BLaER1 (cell line): ENCODE measurements at regions not wholly inside any gene's neighbourhood (a gene's known extent, or its start where the extent isn't known, plus 50 kb on each side); places are given as distances from the start of the nearest gene placed in this dataset.
A peak's percentile ranks its signal among the peaks of the same experiment; 100 is the strongest.

Experiments used
- H3K27ac ChIP-seq: shearing (Covaris generic); formaldehyde crosslinking; 2 replicates; pipeline ENCODE4 v1.8.1; 2022
- H3K27me3 ChIP-seq: shearing (Covaris generic); formaldehyde crosslinking; 2 replicates; pipeline ENCODE4 v1.8.1; 2022
- H3K36me3 ChIP-seq: shearing (Covaris generic); formaldehyde crosslinking; 2 replicates; pipeline ENCODE4 v1.8.1; 2022
- H3K4me1 ChIP-seq: shearing (Covaris generic); formaldehyde crosslinking; 2 replicates; pipeline ENCODE4 v1.8.1; 2022
- H3K4me2 ChIP-seq: shearing (Covaris generic); formaldehyde crosslinking; 2 replicates; pipeline ENCODE4 v1.8.1; 2022
- H3K4me3 ChIP-seq: shearing (Covaris generic); formaldehyde crosslinking; 2 replicates; pipeline ENCODE4 v1.8.1; 2022
- H3K9ac ChIP-seq: shearing (Covaris generic); formaldehyde crosslinking; 2 replicates; pipeline ENCODE4 v1.8.1; 2022
- H3K9me3 ChIP-seq: shearing (Covaris generic); formaldehyde crosslinking; 2 replicates; pipeline ENCODE4 v1.8.1; 2022
- H4K20me1 ChIP-seq: shearing (Covaris generic); formaldehyde crosslinking; 2 replicates; pipeline ENCODE4 v1.8.1; 2022
- Cebpa-rat ChIP-seq: shearing (Covaris generic); IDR thresholded peaks from 2 replicates; pipeline ENCODE4 v1.8.1; 2022

- no peak overlapping the region for H3K4me3 ChIP-seq
- H3K9me3 ChIP-seq, result no peaks in the 10 kb centered on the region
- no peak for TF ChIP-seq Cebpa-rat
- no peaks in the 10 kb centered on the region for H3K36me3 ChIP-seq
- no peak overlapping the region for H3K27ac ChIP-seq
- no peak overlapping the region for H3K9ac ChIP-seq
- no peaks in the 10 kb centered on the region for H3K4me1 ChIP-seq
- H4K20me1 ChIP-seq, result no peaks in the 10 kb centered on the region
- H3K4me2 ChIP-seq, result no peak overlapping the region
- no peaks in the 10 kb centered on the region for H3K27me3 ChIP-seq
These were observed 69.6 kb downstream of the MDH1 start for GRCh38 chr2:63658176-63658968.

- Histone ChIP-seq H3K9ac (no peak overlapping the region), H3K27me3 (no peaks in the 10 kb centered on the region), H3K36me3 (no peaks in the 10 kb centered on the region), H3K4me2 (no peak overlapping the region), H3K4me3 (no peak overlapping the region), H3K4me1 (no peaks in the 10 kb centered on the region), H3K27ac (no peak overlapping the region), H4K20me1 (no peaks in the 10 kb centered on the region), H3K9me3 (no peaks in the 10 kb centered on the region)
- no peak for TF ChIP-seq Cebpa-rat
These were observed 71.3 kb downstream of the MDH1 start for GRCh38 chr2:63660060-63660459.

GRCh38 chr2:63661076-63661475 lies 72.3 kb downstream of the MDH1 start:
- Histone ChIP-seq H3K36me3 (no peaks in the 10 kb centered on the region), H3K27me3 (no peaks in the 10 kb centered on the region), H3K27ac (no peak overlapping the region), H3K4me1 (peaks cover 7% of the 10 kb centered on the region), H3K9ac (no peak overlapping the region), H3K4me3 (no peak overlapping the region), H3K9me3 (no peaks in the 10 kb centered on the region), H4K20me1 (no peaks in the 10 kb centered on the region), H3K4me2 (no peak overlapping the region)
- TF ChIP-seq Cebpa-rat, result no peak

- Histone ChIP-seq H3K27me3 (no peaks in the 10 kb centered on the region), H3K9ac (no peak overlapping the region), H3K4me1 (peaks cover 14% of the 10 kb centered on the region), H3K4me3 (no peak overlapping the region), H3K27ac (no peak overlapping the region), H3K36me3 (no peaks in the 10 kb centered on the region), H4K20me1 (no peaks in the 10 kb centered on the region), H3K4me2 (no peak overlapping the region), H3K9me3 (no peaks in the 10 kb centered on the region)
- TF ChIP-seq Cebpa-rat, result no peak
These were observed 73.5 kb downstream of the MDH1 start for GRCh38 chr2:63662028-63662804.

GRCh38 chr2:63663013-63663864 lies 74.5 kb downstream of the MDH1 start:
- no peak overlapping the region for H3K4me3 ChIP-seq
- no peaks in the 10 kb centered on the region for H3K36me3 ChIP-seq
- no peaks in the 10 kb centered on the region for H4K20me1 ChIP-seq
- no peak overlapping the region for H3K4me2 ChIP-seq
- no peaks in the 10 kb centered on the region for H3K27me3 ChIP-seq
- peaks cover 14% of the 10 kb centered on the region for H3K4me1 ChIP-seq
- no peak overlapping the region for H3K27ac ChIP-seq
- no peak for TF ChIP-seq Cebpa-rat
- H3K9me3 ChIP-seq, result no peaks in the 10 kb centered on the region
- H3K9ac ChIP-seq, result no peak overlapping the region

- no peaks in the 10 kb centered on the region for H4K20me1 ChIP-seq
- TF ChIP-seq Cebpa-rat, result no peak
- H3K4me3 ChIP-seq, result no peak overlapping the region
- peaks cover 14% of the 10 kb centered on the region for H3K4me1 ChIP-seq
- peak overlapping the region; percentile 42; the same call in 1 of the 2 replicates for H3K4me2 ChIP-seq
- no peak overlapping the region for H3K9ac ChIP-seq
- no peaks in the 10 kb centered on the region for H3K27me3 ChIP-seq
- no peaks in the 10 kb centered on the region for H3K9me3 ChIP-seq
- H3K36me3 ChIP-seq, result no peaks in the 10 kb centered on the region
- H3K27ac ChIP-seq, result no peak overlapping the region
These were observed 76.3 kb downstream of the MDH1 start for GRCh38 chr2:63665091-63665490.

- peaks cover 14% of the 10 kb centered on the region for H3K4me1 ChIP-seq
- H3K9ac ChIP-seq, result no peak overlapping the region
- H3K36me3 ChIP-seq, result no peaks in the 10 kb centered on the region
- TF ChIP-seq Cebpa-rat, result no peak
- no peak overlapping the region for H3K4me3 ChIP-seq
- no peaks in the 10 kb centered on the region for H3K9me3 ChIP-seq
- H3K27ac ChIP-seq, result no peak overlapping the region
- H3K4me2 ChIP-seq, result peak overlapping the region; percentile 42
- H3K27me3 ChIP-seq, result no peaks in the 10 kb centered on the region
- no peaks in the 10 kb centered on the region for H4K20me1 ChIP-seq
These were observed 77.2 kb downstream of the MDH1 start for GRCh38 chr2:63665846-63666475.

GRCh38 chr2:63667132-63667700 lies 78.5 kb downstream of the MDH1 start:
- TF ChIP-seq Cebpa-rat, result no peak
- Histone ChIP-seq H3K27me3 (no peaks in the 10 kb centered on the region), H3K9ac (no peak overlapping the region), H3K27ac (no peak overlapping the region), H3K4me2 (no peak overlapping the region), H3K36me3 (no peaks in the 10 kb centered on the region), H3K4me3 (no peak overlapping the region), H3K9me3 (no peaks in the 10 kb centered on the region), H3K4me1 (peaks cover 14% of the 10 kb centered on the region), H4K20me1 (no peaks in the 10 kb centered on the region)

GRCh38 chr2:63668000-63668399 lies 79.2 kb downstream of the MDH1 start:
- H3K9ac ChIP-seq, result no peak overlapping the region
- H4K20me1 ChIP-seq, result no peaks in the 10 kb centered on the region
- H3K27ac ChIP-seq, result no peak overlapping the region
- H3K4me1 ChIP-seq, result peaks cover 14% of the 10 kb centered on the region
- no peak for TF ChIP-seq Cebpa-rat
- no peak overlapping the region for H3K4me3 ChIP-seq
- no peaks in the 10 kb centered on the region for H3K27me3 ChIP-seq
- no peak overlapping the region for H3K4me2 ChIP-seq
- no peaks in the 10 kb centered on the region for H3K9me3 ChIP-seq
- H3K36me3 ChIP-seq, result no peaks in the 10 kb centered on the region
